ENCODE measurements at regions not wholly inside any gene's neighbourhood (a gene's known extent, or its start where the extent isn't known, plus 50 kb on each side); places are given as distances from the start of the nearest gene placed in this dataset.
"Not testable (repeated sequence)": the region's sequence is repeated elsewhere in the genome, so short reads cannot be mapped to it uniquely, and the experiment has no call there.

- no peak for DNase-seq
Observed at GRCh38 chr9:29312327-29312726, 1739.0 kb upstream of the C9orf72 start.

GRCh38 chr9:29319736-29320513 is 1746.6 kb upstream of the C9orf72 start:
- no peak for DNase-seq

GRCh38 chr9:29322240-29322639 is 1749.0 kb upstream of the C9orf72 start:
- no peak for DNase-seq

- no peak for DNase-seq
Observed at GRCh38 chr9:29325894-29326293, 1752.6 kb upstream of the C9orf72 start.

- DNase-seq = no peak
Observed at GRCh38 chr9:29332789-29333188, 1759.5 kb upstream of the C9orf72 start.

- no peak for DNase-seq
Observed at GRCh38 chr9:29336281-29336680, 1763.0 kb upstream of the C9orf72 start.

GRCh38 chr9:29339387-29339786 is 1766.1 kb upstream of the C9orf72 start:
- DNase-seq = no peak

GRCh38 chr9:29348999-29349398 is 1775.7 kb upstream of the C9orf72 start:
- DNase-seq = no peak

GRCh38 chr9:29389421-29389820 is 1816.1 kb upstream of the C9orf72 start:
- no peak for DNase-seq

- DNase-seq = no peak
Observed at GRCh38 chr9:29390859-29391258, 1817.6 kb upstream of the C9orf72 start.

GRCh38 chr9:29393064-29393463 is 1819.8 kb upstream of the C9orf72 start:
- DNase-seq = no peak

- DNase-seq = no peak
Observed at GRCh38 chr9:29394855-29395254, 1821.6 kb upstream of the C9orf72 start.

- no peak for DNase-seq
Observed at GRCh38 chr9:29397148-29397547, 1823.9 kb upstream of the C9orf72 start.

GRCh38 chr9:29416204-29416603 is 1842.9 kb upstream of the C9orf72 start:
- no peak for DNase-seq

- no peak for DNase-seq
Observed at GRCh38 chr9:29422438-29422837, 1849.2 kb upstream of the C9orf72 start.

- DNase-seq = no peak
Observed at GRCh38 chr9:29432191-29432590, 1858.9 kb upstream of the C9orf72 start.

GRCh38 chr9:29432656-29433055 is 1859.4 kb upstream of the C9orf72 start:
- not testable (repeated sequence) for DNase-seq

GRCh38 chr9:29435368-29435767 is 1862.1 kb upstream of the C9orf72 start:
- DNase-seq = no peak

GRCh38 chr9:29437526-29437925 is 1864.2 kb upstream of the C9orf72 start:
- no peak for DNase-seq

GRCh38 chr9:29439961-29440360 is 1866.7 kb upstream of the C9orf72 start:
- DNase-seq = no peak

- DNase-seq = no peak
Observed at GRCh38 chr9:29440449-29440848, 1867.2 kb upstream of the C9orf72 start.

- no peak for DNase-seq
Observed at GRCh38 chr9:29445751-29446150, 1872.5 kb upstream of the C9orf72 start.

- DNase-seq = no peak
Observed at GRCh38 chr9:29449306-29449705, 1876.0 kb upstream of the C9orf72 start.

- DNase-seq = not testable (repeated sequence)
Observed at GRCh38 chr9:29450343-29450875, 1877.1 kb upstream of the C9orf72 start.

- DNase-seq = no peak
Observed at GRCh38 chr9:29456940-29457339, 1883.7 kb upstream of the C9orf72 start.
